C4-2B (cell line): ENCODE measurements at regions not wholly inside any gene's neighbourhood (a gene's known extent, or its start where the extent isn't known, plus 50 kb on each side); places are given as distances from the start of the nearest gene placed in this dataset.

ENCODE experiments used
- ZFX ChIP-seq: fragments of 450-650 bp; IDR thresholded peaks from 2 replicates; pipeline ENCODE4 v1.6.1; 2017
- TF ChIP-seq, protein P1 (sequence below): fragments of 450-650 bp; conservative IDR thresholded peaks from 2 replicates; pipeline ENCODE4 v1.5.1; 2017; ENCODE audit warnings: mild to moderate bottlenecking

DNA sequence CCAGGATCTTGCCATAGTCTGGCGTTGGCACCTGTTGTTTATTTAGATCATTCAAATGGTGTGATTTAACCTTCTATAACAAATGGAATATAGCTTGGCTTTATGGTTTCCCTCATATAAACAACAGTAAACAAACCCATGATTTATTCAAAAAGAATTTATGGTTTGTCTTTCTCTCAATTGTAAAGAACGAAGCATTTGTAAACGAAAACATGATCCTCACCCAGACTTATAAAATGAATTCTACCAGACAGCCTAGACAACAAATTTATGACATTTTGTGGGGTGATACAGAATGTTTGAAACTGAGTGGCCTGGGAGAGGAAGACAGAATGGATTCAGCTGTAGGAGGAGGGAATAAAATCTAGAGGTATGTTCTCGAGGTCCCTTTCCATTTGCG lies 66.1 kb upstream of the PTGFR start:
- TF ChIP-seq, protein P1, sequence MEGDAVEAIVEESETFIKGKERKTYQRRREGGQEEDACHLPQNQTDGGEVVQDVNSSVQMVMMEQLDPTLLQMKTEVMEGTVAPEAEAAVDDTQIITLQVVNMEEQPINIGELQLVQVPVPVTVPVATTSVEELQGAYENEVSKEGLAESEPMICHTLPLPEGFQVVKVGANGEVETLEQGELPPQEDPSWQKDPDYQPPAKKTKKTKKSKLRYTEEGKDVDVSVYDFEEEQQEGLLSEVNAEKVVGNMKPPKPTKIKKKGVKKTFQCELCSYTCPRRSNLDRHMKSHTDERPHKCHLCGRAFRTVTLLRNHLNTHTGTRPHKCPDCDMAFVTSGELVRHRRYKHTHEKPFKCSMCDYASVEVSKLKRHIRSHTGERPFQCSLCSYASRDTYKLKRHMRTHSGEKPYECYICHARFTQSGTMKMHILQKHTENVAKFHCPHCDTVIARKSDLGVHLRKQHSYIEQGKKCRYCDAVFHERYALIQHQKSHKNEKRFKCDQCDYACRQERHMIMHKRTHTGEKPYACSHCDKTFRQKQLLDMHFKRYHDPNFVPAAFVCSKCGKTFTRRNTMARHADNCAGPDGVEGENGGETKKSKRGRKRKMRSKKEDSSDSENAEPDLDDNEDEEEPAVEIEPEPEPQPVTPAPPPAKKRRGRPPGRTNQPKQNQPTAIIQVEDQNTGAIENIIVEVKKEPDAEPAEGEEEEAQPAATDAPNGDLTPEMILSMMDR, result no peak
- TF ChIP-seq ZFX, result no peak
